Tibial artery (tissue), 4 donors: ENCODE measurements at regions not wholly inside any gene's neighbourhood (a gene's known extent, or its start where the extent isn't known, plus 50 kb on each side); places are given as distances from the start of the nearest gene placed in this dataset.
"Not testable (repeated sequence)": the region's sequence is repeated elsewhere in the genome, so short reads cannot be mapped to it uniquely, and the experiment has no call there.

ENCODE experiments used
- DNase-seq, 2 donors: peaks; one replicate each; pipeline ENCODE4 v3.0.0-alpha.2; 2019
- H3K27ac ChIP-seq, 2 donors: fragments of 200-600 bp; sonication (generic) in 1 of 2; 1 replicate in 1 of 2; 2 replicates in 1 of 2; pipeline ENCODE4 v1.5.1; 2018 to 2019; ENCODE audit warnings: mild to moderate bottlenecking in 1 of 2
- H3K27me3 ChIP-seq, 2 donors: fragments of 200-600 bp; sonication (generic) in 1 of 2; one replicate each; pipeline versions ENCODE4 v1.5.1 to v1.6.0; 2016 to 2019
- H3K36me3 ChIP-seq, 3 donors: fragments of 200-600 bp; sonication (generic) in 2 of 3; one replicate each; pipeline ENCODE4 v1.5.1; 2016 to 2019; ENCODE audit warnings: mild to moderate bottlenecking in 2 of 3
- H3K4me1 ChIP-seq, 4 donors: fragments of 200-600 bp; sonication (generic) in 2 of 4; 1 replicate in 3 of 4; 2 replicates in 1 of 4; pipeline ENCODE4 v1.5.1; 2016 to 2019
- H3K4me3 ChIP-seq, 2 donors: fragments of 200-600 bp; sonication (generic) in 1 of 2; 1 replicate in 1 of 2; 2 replicates in 1 of 2; pipeline ENCODE4 v1.5.1; 2018 to 2019; ENCODE audit warnings: mild to moderate bottlenecking in 2 of 2
- H3K9me3 ChIP-seq, 3 donors: fragments of 200-600 bp; sonication (generic) in 1 of 3; one replicate each; pipeline ENCODE4 v1.5.1; 2016 to 2019
- CTCF ChIP-seq, 2 experiments: fragments of 200-600 bp in 1 of 2; fragments of 450-650 bp in 1 of 2; IDR thresholded peaks; one replicate each; pipeline ENCODE4 v1.5.1; 2017 to 2019; ENCODE audit warnings: antibody characterized with exemption in 2 of 2, mild to moderate bottlenecking in 1 of 2, moderate library complexity in 1 of 2
- intact Hi-C: fragments of 100-400 bp; cut with DNase I; formaldehyde crosslinking; loops from one replicate; pipeline ENCODE4 v1.15.0; 2023; ENCODE audit warnings: low total_unique reads

DNA sequence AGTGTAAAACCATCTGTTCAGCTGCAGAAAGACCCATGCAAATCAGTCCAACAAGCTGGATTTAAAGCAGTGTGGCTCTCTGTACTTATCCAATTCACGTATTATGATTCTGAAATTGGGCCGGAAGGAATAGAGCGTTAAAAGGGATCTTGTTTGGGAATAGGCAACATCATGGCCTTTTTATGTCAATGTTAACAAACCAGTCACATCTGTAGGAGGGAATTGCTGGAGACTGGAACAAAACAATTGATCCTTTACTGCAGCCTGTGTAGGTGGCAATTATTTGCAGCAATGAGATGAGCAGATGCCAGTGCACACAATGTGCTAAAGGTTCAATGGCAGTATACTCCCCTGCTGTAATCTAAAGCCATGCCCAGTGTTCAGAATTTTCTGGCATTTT lies 887.4 kb upstream of the ROBO1 start:
- Histone ChIP-seq H3K4me1 (no peaks in the 10 kb centered on the region), H3K4me3 (no peak overlapping the region), H3K9me3 (no peaks in the 10 kb centered on the region), H3K36me3 (no peaks in the 10 kb centered on the region), H3K27ac (no peak overlapping the region), H3K27me3 (no peaks in the 10 kb centered on the region)
- DNase-seq = no peak
- no peak for TF ChIP-seq CTCF (IDR thresholded peaks at IDR 0.05)
- intact Hi-C loops = no loop called here

GRCh38 chr3:80649170-80649569 lies 881.4 kb upstream of the ROBO1 start:
- Histone ChIP-seq H3K4me3 (no peak overlapping the region), H3K4me1 (no peaks in the 10 kb centered on the region), H3K27me3 (no peaks in the 10 kb centered on the region), H3K27ac (no peak overlapping the region), H3K9me3 (no peaks in the 10 kb centered on the region), H3K36me3 (no peaks in the 10 kb centered on the region)
- DNase-seq = no peak
- no peak for TF ChIP-seq CTCF (IDR thresholded peaks at IDR 0.05)
- intact Hi-C loops = no loop called here

- Histone ChIP-seq H3K4me3 (no peak overlapping the region), H3K27ac (no peak overlapping the region), H3K27me3 (no peaks in the 10 kb centered on the region), H3K4me1 (no peaks in the 10 kb centered on the region), H3K36me3 (no peaks in the 10 kb centered on the region), H3K9me3 (no peaks in the 10 kb centered on the region)
- no peak for TF ChIP-seq CTCF (IDR thresholded peaks at IDR 0.05)
- intact Hi-C loops = no loop called here
- DNase-seq = no peak
Observed at GRCh38 chr3:80643421-80643820, 875.6 kb upstream of the ROBO1 start.

- H3K4me3 ChIP-seq = no peak overlapping the region
- H3K36me3 ChIP-seq = no peaks in the 10 kb centered on the region
- H3K27me3 ChIP-seq = no peaks in the 10 kb centered on the region
- H3K27ac ChIP-seq = no peak overlapping the region
- no peaks in the 10 kb centered on the region for H3K4me1 ChIP-seq
- H3K9me3 ChIP-seq = no peaks in the 10 kb centered on the region
- TF ChIP-seq CTCF (IDR thresholded peaks at IDR 0.05) = no peak
- no peak for DNase-seq
- intact Hi-C loops = no loop called here
Observed at GRCh38 chr3:80618295-80619256, 850.8 kb upstream of the ROBO1 start.

- no peak for DNase-seq
- Histone ChIP-seq H3K9me3 (no peaks in the 10 kb centered on the region), H3K4me1 (no peaks in the 10 kb centered on the region), H3K4me3 (no peak overlapping the region), H3K27ac (no peak overlapping the region), H3K27me3 (no peaks in the 10 kb centered on the region), H3K36me3 (no peaks in the 10 kb centered on the region)
- intact Hi-C loops = no loop called here
- TF ChIP-seq CTCF (IDR thresholded peaks at IDR 0.05) = no peak
Observed at GRCh38 chr3:80612366-80612765, 844.6 kb upstream of the ROBO1 start.

DNA sequence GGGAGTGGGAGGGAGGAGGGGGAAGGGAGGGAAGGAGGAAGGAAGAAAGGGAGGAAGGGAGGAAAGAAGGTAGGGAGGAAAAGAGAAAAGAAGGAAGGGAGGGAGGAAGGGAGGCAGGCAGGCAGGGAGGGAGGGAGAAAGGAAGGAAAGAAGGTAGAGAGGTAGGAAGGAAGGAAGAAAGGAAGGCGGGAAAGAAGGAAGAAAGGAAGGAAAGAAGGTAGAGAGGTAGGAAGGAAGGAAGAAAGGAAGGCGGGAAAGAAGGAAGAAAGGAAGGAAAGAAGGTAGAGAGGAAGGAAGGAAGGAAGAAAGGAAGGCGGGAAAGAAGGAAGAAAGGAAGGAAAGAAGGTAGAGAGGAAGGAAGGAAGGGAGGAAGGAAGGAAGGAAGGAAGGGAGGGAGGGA lies 840.3 kb upstream of the ROBO1 start:
- H3K27ac ChIP-seq, H3K4me3 ChIP-seq, intact Hi-C loops, H3K9me3 ChIP-seq, DNase-seq, H3K27me3 ChIP-seq, H3K36me3 ChIP-seq, H3K4me1 ChIP-seq: not testable (repeated sequence)
